HG02973 (cell line): ENCODE measurements at regions not wholly inside any gene's neighbourhood (a gene's known extent, or its start where the extent isn't known, plus 50 kb on each side); places are given as distances from the start of the nearest gene placed in this dataset.
A peak's percentile ranks its signal among the peaks of the same experiment; 100 is the strongest.
"Not testable (repeated sequence)": the region's sequence is repeated elsewhere in the genome, so short reads cannot be mapped to it uniquely, and the experiment has no call there.

Experiments
- ATAC-seq: cut with Tn5 transposase; IDR thresholded peaks from one replicate; pipeline ENCODE4 v1.9.1; 2021; ENCODE audit warnings: moderate library complexity; ENCODE audit not compliant: unreplicated experiment

DNA sequence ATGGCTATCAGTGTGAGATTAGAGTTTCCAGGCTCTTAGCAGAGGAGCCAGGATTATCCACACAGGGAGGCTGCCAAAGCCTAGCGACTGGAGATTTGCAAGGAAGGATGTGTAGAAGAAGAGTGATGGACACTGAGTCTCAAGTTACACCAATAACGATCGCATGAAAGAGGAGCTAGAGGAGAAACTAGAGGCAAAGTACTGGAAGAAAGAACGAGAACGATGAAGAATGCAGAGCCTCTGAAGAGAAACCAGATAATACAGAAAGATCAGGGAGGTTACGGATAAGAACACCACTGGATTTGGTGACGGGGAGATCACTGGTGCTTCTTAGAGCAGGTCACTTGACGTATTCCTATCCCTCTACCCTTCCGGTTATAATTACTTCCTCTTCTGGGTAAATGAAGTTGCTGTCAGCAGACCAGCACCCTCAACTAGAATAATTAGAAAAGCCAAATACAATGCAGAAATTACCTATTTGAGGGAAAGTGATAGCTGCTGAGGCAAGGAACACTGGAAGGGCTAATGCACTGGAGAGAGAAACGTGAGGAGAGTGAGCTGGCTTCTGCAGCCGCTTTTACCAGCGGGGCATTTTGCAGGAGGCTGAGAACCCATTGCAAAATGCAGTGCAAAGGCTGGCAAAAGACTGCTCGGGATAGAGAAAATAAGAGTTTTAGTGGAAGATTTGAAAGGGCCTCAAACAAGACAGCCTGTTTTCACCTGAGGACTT, 93.1 kb upstream of the HIF1A start:
- no peak for ATAC-seq

- no peak for ATAC-seq
Measured at GRCh38 chr14:61602733-61603077, 92.6 kb upstream of the HIF1A start.

- ATAC-seq, result no peak
Measured at GRCh38 chr14:61603736-61604135, 91.6 kb upstream of the HIF1A start.

DNA sequence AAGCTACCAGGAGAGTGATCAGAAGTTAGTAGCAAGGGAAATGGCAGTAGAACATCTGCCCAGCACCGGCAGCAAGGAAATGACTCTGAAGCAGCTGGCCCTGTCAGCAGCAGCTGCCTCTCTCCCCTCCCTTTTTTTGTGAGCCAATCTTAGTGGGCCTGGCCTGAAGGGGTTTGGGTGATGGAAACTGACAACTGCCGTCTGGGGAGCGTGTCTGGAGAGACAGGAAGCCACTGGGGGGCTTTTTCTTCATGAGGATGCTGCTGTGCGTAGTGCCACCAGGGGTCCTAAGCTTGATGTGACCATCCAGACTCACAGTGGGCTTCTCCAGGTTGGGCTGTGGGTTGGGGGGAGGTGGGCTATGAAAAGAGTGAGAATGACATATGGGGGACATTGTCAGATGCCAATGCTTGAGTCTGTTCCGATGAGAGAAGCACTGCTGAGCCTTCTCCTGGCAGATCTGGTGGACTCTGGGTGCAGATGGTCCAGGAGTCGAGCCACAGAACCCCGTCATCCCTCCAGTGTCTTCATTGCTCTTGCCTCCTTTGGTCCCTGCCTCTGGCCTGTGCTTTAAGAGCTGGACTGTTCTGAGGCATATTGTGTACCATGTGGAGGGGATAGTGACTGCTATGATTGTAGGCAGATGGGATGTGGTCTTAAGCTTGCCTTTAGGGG, 87.6 kb upstream of the HIF1A start:
- no peak for ATAC-seq

DNA sequence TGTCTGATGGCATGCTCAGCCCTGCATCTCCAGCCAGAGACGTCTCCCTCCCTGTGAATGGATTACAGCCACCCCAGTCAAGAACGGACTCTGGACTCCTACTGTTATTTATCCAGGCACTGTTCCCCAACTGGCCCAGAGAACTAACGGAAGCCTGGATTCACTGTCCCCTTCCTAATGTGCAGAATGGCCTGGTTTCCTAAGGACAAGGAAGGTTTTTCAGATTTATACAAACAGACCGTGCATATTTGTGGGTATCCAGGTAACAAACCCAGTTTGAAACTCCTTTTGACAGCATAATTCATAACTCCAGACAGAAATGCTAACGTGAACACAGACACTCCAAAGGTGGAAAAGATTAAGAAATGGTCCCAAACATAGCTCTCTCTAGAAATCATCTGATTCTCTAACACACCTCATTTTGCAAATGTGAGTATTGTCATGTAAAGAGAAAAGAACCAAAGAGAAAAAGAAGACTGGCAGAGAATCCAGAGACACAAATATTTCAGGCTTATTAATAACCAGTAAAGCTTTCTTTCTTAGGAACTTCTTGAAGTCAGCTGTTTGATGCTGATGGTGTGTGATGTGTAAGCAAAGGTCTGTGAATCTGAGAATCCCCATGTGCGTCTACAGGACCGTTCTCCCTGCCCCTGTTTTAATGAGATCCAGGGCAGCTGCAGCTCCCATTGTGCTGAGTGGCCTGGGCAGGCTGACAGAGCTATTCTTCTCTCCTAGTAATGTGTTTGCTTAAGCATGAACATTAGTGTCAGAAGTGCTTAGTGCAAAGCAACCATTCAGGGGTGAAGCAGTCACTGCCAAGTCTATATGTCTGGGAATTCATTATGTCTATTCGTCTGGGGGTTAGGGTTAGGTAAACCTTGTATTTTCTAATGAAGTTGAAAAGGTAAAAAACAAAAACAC, 86.8 kb upstream of the HIF1A start:
- no peak for ATAC-seq

- no peak for ATAC-seq
Measured at GRCh38 chr14:61609191-61609843, 86.0 kb upstream of the HIF1A start.

DNA sequence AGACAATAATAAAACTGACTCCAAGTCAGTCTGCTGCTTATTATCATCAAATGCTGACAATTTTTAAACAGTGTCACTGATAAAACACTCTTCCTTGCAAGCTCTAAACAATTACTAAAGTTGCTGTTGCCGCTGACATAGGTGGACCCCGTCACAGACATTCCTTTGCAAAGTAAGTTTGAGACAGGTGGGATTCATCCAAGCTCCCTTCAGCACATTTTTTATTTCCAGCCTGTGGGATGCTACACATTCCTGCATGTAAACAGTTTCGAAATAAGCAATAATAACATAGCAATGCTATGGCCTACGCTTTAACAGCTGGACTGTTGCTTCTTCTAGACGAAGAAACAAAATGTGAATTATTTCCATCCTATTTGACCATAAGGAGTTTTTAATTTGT, 85.4 kb upstream of the HIF1A start:
- ATAC-seq, result no peak

DNA sequence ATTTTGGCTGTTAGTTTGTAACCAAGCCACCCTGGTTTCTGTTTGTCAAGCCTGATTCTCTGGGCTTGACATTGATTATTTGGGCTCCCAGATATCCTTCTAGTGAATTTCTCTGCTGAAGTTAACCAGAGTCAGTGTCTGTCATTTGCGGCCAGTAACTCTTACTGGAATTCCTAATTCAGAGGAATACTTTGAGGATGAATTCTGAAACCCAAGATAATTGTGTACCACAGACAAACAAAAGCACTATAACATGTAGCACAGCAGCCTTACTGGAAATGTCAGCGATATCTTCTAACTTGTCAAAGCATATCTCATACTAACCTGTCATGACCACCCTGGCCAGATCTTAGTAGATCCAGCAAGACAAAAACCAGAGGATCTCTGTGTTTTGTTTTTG, 84.4 kb upstream of the HIF1A start:
- ATAC-seq, result no peak

DNA sequence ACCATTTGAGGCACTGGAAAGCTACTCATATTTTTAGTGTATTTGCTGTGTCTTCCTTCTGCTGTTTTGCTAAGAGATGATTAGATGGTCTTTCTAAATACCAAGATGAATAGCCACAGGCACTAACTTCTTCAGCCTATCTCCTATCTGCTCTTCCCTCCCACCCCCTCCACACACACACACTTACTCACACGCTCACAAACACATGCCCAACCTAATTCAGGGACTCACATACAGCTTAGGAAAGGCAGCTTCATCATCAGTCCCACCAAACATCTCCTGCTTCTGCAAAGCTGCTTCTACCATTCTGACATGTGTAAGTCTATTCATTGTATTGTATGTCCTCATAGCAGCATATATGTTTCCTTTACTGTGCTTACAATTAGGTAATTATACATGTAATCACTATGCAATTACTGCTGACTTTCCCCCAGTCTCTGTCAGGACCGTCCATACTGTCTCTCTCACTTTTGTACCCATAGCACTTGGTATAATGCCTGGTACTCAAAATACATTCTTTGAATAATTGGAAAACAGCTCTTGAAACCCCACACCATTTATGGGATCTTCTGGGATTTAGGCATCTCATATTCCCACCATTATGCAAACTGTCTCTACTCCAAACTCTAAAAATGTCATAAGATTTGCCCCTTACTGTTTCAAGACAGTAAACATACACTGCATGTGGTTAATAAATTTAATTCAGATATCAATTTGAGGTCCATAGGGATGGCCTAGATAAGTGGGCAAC, 83.3 kb upstream of the HIF1A start:
- no peak for ATAC-seq

DNA sequence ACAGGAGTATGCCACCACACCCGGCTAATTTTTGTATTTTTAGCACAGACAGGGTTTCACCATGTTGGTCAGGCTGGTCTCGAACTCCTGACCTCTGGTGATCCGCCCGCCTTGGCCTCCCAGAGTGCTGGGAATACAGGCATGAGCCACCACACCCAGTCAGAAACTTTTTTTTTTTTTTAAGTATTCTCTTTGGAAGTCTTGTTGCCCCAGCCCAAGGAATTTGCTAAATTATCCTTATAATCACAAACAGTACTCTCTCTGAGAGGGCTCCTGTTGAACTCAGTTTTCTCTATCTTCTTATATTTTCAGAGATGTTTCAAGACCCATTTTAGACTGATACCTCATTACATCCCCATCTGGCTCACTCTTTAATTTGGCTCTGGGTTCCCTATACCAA, 82.3 kb upstream of the HIF1A start:
- ATAC-seq, result not testable (repeated sequence)

GRCh38 chr14:61614693-61615092, 80.6 kb upstream of the HIF1A start:
- ATAC-seq, result no peak

- no peak for ATAC-seq
Measured at GRCh38 chr14:61615743-61616523, 79.4 kb upstream of the HIF1A start.

GRCh38 chr14:61616524-61617185, 78.7 kb upstream of the HIF1A start:
- ATAC-seq, result no peak

GRCh38 chr14:61618448-61618847, 76.9 kb upstream of the HIF1A start:
- ATAC-seq, result no peak

GRCh38 chr14:61619494-61619893, 75.8 kb upstream of the HIF1A start:
- no peak for ATAC-seq

DNA sequence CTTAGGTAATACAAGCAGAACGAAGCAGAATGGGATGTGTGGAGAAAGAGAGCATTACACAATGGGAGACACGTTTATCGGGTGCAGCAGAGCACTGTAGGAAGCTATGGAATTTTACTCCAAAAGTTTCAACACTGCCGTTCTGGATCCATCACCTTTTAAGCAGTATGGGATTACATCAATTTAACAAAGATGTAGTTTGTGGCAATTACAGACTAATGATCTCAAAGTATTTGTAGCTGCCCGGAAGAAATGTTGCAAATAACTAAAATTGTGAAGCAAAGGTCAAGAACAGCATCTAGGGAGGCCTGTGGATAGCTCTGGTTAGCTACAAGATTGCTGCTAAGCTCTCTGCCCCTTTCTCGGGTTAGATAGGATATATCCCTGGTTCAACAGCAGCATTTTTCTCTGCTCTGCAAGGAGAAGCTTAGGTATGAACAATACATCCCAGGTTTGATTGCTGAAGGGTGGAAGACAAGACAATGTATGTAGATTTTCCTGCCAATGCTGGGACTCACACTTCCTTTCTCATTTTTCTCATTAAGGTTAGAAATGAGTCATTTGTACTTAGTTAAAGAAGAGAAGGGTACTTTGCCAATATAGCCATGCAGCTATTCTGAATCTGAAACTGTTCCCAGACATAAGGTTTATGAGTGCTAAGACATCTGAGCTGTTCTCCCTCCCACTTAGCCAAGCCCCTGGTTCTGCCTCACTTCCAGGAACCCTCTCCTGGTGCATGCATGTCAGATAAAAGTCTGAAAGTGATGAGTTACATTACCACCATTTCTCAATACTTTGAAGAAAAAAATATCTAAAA, 75.0 kb upstream of the HIF1A start:
- ATAC-seq, result peak; percentile 83

- ATAC-seq, result no peak
Measured at GRCh38 chr14:61621444-61621843, 73.9 kb upstream of the HIF1A start.

GRCh38 chr14:61622051-61622450, 73.3 kb upstream of the HIF1A start:
- no peak for ATAC-seq
